ENCODE measurements at regions not wholly inside any gene's neighbourhood (a gene's known extent, or its start where the extent isn't known, plus 50 kb on each side); places are given as distances from the start of the nearest gene placed in this dataset.

DNA sequence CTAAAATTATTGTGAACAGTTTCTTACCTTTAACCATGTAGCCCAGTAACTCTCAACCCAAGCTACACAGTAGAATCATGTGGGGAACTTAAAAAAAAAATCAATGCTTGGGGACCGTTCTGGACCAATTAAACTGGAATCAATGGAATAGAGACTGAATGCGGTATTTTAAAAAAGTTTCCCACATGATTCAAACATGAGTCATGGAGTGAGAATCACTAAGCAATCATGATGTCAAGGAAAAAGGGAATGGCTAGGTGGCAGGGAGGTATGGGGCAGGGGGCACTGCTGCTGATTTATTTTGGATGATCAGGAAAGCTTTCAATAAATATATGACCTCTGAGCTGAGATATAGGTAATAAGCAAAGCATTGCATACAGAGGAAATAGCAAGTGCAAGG lies 250.5 kb upstream of the RORA start:
- TF ChIP-seq, protein P1, sequence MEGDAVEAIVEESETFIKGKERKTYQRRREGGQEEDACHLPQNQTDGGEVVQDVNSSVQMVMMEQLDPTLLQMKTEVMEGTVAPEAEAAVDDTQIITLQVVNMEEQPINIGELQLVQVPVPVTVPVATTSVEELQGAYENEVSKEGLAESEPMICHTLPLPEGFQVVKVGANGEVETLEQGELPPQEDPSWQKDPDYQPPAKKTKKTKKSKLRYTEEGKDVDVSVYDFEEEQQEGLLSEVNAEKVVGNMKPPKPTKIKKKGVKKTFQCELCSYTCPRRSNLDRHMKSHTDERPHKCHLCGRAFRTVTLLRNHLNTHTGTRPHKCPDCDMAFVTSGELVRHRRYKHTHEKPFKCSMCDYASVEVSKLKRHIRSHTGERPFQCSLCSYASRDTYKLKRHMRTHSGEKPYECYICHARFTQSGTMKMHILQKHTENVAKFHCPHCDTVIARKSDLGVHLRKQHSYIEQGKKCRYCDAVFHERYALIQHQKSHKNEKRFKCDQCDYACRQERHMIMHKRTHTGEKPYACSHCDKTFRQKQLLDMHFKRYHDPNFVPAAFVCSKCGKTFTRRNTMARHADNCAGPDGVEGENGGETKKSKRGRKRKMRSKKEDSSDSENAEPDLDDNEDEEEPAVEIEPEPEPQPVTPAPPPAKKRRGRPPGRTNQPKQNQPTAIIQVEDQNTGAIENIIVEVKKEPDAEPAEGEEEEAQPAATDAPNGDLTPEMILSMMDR (IDR thresholded peaks at IDR 0.05; ENCODE audit: borderline replicate concordance, control extremely low read depth, extremely low read depth, insufficient read depth, missing control alignments), result no peak
- in situ Hi-C loops (cut with MboI; ENCODE audit: low sequenced_read_pairs, unreplicated experiment), result no loop called here
- DNase-seq (ENCODE audit: low spot score), result no peak

DNA sequence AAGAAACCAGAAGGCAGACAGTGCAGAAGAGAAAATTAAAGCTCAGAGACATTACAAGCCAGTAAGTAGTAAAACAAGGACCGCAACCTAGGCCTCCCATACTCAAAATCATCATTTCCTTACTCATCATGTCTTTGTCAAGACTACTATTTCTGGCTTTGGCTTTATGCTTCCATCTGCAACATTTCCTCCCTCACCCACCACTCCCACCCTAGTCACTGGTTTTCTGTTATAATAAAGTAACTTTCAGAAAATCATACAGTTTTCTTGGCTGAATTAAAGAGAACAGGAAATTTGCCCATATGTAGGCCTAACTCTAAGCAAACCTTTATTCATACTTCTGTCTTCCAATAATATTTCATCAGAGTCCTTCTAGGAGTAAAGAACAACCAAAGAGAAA lies 247.6 kb upstream of the RORA start:
- DNase-seq (ENCODE audit: low spot score), result no peak
- TF ChIP-seq, protein P1 (IDR thresholded peaks at IDR 0.05; ENCODE audit: borderline replicate concordance, control extremely low read depth, extremely low read depth, insufficient read depth, missing control alignments), result no peak
- in situ Hi-C loops (cut with MboI; ENCODE audit: low sequenced_read_pairs, unreplicated experiment), result no loop called here

DNA sequence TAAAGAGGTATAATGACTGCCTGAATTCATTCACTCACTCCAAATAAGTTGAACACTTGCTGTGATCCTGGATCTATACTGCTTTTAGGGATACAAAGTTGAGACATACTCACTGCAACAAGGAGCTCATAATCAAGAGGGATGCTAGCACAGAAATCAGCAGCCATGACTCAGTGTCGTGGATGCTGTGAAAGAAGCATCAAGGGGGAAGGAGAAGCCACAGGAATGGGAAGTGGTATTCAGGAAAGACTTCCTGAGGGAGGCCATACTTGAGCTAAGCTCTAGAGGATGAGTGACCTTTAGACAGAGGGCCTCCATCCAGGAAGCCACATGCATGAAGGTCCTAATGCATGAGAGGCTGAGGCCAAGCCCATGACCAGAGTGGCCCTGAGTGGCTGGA lies 245.7 kb upstream of the RORA start:
- in situ Hi-C loops (cut with MboI; ENCODE audit: low sequenced_read_pairs, unreplicated experiment), result no loop called here
- TF ChIP-seq, protein P1 (IDR thresholded peaks at IDR 0.05; ENCODE audit: borderline replicate concordance, control extremely low read depth, extremely low read depth, insufficient read depth, missing control alignments), result no peak
- DNase-seq (ENCODE audit: low spot score), result no peak

DNA sequence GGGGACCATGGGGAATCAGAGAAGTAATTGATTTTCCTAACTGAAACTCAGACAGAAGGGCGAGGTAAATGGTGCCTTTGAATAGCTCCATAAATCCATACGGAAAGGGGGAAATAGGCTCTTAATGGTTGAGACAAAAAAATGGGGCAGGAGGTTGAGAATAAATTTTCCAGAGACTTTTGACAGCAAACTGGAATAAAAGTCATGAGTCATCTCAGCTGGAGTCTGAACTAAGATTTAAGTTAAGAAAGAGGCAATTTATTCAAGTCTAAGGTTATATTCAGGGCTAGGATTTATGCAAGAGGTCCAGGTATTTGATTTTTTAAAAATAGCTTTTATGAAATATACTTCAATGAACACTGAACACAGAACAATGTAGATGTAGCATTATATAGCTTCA lies 238.7 kb upstream of the RORA start:
- TF ChIP-seq, protein P1 (IDR thresholded peaks at IDR 0.05; ENCODE audit: borderline replicate concordance, control extremely low read depth, extremely low read depth, insufficient read depth, missing control alignments), result no peak
- in situ Hi-C loops (cut with MboI; ENCODE audit: low sequenced_read_pairs, unreplicated experiment), result no loop called here
- no peak for DNase-seq (ENCODE audit: low spot score)

DNA sequence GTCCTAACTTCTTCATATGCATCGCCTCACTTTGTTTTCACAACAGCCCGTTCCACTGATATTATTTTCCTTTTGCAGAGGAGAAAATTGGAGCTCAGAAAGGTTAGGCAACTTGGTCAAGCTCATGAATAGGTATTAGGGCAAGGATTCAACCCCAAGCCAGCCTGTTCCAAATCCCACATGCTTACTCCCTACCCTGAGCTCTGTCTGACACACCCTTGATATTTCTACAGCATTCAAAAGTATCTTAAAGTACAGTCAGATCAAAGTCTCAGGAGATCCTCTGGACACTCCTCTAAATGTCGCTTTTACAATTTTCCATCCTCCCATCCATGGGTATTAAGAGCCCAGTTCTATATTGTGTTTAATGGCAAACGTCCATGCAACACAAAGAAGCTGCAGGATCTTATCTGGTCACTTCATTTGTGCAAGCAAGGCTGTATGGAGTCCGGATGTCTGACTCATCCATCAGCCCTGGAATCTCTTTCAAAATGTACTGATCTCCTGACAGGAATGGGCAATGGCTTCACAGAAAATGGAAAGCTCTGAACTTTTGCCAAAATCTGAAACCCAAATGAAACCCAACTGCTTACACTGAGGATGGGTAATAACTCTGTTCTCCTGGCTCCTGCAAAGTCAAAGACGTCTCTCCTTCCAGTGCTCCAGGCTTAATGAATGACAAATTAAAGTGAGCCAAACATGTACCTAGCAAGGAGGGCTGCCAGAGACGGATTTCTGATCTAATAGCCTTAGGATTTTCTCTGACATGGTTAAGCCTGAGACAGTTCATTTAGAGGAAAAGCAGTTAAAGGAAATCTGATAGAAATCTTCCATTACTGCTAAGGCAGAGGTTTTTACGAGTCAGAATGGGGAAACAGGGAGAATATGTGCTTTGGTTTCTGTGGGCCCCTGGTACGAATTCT lies 230.9 kb upstream of the RORA start:
- TF ChIP-seq, protein P1 (IDR thresholded peaks at IDR 0.05; ENCODE audit: borderline replicate concordance, control extremely low read depth, extremely low read depth, insufficient read depth, missing control alignments), result no peak
- in situ Hi-C loops (cut with MboI; ENCODE audit: low sequenced_read_pairs, unreplicated experiment), result no loop called here
- DNase-seq (ENCODE audit: low spot score), result no peak

DNA sequence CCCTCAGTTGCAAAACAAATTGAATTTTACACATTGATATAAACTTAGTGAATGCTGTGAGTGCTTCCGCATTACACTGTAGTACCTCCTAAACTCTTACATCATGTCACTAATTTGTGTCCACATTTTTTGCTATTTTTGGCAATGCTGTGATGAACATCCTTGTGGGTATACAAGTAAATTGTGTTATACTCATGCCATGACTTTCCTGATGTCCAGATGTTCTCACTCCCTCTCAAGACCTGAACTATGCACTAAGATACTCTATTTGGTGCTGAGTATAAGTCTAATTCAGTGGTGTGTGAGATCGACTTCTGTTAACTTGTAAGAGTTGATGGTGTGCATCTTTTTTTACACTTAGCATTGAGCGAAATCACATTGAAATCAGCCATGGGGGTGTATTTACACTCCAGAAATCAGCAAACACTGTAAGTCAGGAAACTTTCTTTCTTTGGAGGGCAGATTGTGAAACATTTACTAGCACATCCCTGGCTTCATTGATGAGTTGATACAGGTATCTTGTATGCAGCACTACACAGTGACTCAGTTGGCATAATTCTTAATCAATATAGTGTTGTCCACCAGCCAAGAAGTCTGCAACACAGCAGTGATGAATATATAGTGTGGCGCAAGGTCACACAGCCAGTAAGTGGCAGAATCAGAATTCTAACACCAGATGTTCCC lies 228.1 kb upstream of the RORA start:
- DNase-seq (ENCODE audit: low spot score), result no peak
- in situ Hi-C loops (cut with MboI; ENCODE audit: low sequenced_read_pairs, unreplicated experiment), result no loop called here
- TF ChIP-seq, protein P1 (IDR thresholded peaks at IDR 0.05; ENCODE audit: borderline replicate concordance, control extremely low read depth, extremely low read depth, insufficient read depth, missing control alignments), result no peak
